ENCODE measurements at regions not wholly inside any gene's neighbourhood (a gene's known extent, or its start where the extent isn't known, plus 50 kb on each side); places are given as distances from the start of the nearest gene placed in this dataset.

DNA sequence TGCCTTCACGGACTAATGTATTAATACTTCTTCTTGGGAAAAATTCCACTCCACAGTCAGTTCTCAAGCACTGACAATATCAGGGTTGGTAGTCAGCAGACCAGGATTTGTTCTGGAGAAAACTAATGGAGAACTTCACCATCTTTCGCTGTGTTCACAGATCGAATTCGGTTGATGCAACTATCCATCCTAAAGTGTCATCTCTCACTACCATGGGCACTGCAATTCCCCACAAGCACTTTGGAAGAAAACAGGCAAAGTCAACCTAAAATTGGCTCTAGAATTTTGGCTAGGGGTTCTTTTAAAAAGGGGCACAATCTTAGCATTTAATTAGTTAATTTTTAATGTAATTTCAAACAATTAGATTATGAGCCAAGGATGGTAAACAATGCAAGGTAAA, 164.4 kb downstream of the HGF start:
- no peak for DNase-seq

DNA sequence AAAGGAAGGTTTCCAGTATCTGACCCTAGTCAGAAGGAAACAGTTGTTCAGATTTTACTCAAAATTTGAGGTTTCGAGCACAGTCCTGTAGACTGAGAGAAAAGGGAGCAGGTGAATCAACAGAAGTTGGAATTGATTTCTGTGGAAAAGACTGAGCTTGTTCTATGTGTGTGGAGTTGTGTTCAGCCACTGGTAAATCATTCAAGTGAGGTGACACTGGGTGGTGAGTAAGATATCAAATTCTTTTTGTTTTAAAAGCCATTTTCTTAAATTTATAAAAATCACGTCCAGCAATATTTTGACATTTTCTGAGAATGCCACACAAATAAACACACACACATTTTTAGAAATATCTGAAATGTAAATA, 165.1 kb downstream of the HGF start:
- DNase-seq: no peak

GRCh38 chr7:81604075-81604807, 165.6 kb downstream of the HGF start:
- no peak for DNase-seq

DNA sequence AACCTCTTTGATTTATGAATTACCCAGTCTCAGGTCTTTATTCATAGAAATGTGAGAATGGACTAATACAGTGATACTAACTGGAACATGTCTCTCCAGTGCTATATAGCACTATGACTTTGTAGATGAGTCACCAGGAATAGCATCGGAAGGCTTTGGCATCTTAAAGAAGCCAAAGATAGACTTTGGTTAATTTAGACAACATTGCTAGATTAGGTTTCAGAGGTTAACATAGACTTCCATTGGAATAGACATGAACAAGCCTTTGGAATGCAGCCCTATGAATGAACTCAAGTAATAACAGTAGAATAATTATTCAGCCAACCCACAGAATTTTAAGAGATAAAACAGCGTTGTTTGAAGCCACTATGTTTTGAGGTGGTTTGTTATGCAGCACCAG, 169.2 kb downstream of the HGF start:
- no peak for DNase-seq

GRCh38 chr7:81598951-81599350, 170.9 kb downstream of the HGF start:
- DNase-seq: no peak

GRCh38 chr7:81594767-81595166, 175.1 kb downstream of the HGF start:
- DNase-seq: no peak

GRCh38 chr7:81590131-81590530, 179.7 kb downstream of the HGF start:
- no peak for DNase-seq

DNA sequence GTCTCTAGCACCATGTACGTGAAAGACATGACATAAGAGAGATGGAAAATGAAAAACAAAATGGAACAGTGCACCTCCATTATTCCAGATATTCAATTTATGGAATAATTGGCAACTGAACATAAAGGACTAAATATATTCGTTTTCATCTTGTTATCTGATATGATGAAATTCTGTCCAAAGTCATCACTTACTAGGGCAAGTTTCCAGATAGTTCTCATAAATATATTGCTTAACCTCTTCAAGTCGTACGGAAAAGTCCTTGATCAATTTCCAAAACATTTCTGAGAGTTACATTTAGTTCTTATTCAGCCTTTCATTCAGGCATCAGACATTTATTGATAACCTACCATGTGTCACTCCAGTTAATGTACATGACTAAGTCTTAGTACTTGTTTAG, 185.2 kb downstream of the HGF start:
- DNase-seq: no peak

DNA sequence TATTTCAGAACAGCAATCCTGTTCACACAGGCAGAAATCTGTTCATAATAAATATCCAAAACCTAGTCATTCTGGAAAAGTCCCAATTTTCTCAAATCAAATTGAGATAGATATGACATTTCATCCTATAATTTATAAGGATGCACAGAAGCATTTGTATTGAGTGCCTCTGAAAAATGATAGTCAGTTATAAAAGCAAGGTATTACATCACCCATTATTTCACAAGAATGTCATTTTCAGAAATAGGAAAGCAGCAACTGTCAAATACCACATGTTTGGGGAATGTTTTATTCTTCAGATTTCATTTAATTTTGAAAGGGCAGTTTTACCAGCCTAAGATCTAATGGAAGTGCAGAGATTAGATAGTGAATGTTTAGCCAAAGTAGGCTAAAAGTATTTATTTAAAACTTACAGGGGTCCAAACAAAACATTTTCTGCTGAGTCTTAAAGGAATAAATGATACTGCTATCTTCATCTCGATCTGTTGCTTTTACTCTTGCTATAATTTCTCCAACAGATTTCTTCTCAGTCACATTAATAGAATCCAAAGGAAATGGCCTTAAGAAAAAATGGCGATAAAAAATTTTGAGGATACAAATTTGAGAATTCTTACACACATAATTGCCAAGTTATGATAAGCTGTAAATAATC, 185.8 kb downstream of the HGF start:
- DNase-seq: no peak

- DNase-seq: no peak
Observed at GRCh38 chr7:81583090-81583489, 186.8 kb downstream of the HGF start.

- no peak for DNase-seq
Observed at GRCh38 chr7:81577642-81578340, 192.1 kb downstream of the HGF start.

- no peak for DNase-seq
Observed at GRCh38 chr7:81574723-81575326, 195.0 kb downstream of the HGF start.

- DNase-seq: no peak
Observed at GRCh38 chr7:81573932-81574331, 195.9 kb downstream of the HGF start.

- DNase-seq: no peak
Observed at GRCh38 chr7:81573128-81573527, 196.7 kb downstream of the HGF start.

GRCh38 chr7:81562581-81562980, 207.3 kb downstream of the HGF start:
- DNase-seq: no peak

DNA sequence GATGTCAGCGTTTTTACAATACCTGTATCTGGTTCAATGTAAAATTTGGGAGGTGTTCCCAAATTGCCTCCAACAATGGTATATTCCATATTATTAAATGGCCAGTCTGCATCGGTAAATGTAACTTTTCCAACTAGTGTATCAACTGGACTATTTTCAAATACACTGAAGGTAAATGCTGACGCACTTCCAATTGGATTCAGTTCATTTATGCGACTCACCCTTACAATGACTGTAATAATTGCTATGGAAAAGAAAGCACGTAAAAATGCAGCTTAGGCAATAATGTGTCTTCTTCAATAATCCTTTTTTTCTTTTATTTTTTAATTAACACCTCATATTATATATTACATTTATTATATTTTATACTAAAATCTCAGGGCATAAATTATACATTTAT, 209.1 kb downstream of the HGF start:
- no peak for DNase-seq

DNA sequence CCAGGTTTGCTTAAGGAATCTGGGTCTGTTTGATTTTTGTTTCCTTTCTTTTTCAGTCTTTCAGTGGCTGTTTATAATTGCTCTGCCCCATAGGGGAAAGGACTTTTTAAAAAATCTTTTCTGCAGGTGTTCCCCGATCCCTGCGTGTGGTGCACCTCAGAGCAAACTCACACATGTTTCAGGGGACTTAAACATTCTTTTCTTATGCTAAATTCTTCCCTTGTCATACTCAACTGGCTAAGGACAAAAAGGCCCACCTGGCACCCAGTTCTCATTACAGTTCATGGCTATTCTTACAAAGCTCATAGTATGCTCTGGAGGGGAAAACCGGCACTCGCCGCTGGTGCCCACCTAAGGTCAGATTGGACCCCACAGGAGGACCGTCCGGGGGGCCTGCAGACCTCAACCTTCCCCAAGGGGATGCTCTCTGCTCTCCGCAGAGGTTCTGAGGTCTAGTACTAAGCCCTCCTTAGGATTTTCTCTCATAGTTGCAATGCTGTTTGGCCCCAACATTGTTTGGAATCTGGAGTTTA, 220.3 kb downstream of the HGF start:
- no peak for DNase-seq

DNA sequence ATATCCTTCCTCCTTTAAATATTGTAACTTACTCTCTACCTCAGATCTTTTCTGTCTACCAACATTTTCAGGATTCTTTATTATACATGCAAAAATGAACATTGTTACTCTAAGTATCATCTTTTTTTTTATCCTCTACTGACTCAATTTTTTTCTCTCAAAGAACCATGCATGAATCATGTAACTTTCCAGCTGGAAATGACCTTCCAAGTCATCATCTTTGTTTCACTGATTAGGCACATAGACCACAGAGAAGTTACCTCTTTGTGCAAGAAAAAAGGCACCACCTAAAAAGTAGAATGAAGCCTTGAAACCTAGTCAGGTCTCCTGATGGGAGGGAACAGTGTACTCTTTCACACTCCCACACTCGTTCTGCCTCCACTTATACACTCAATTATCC, 234.9 kb downstream of the HGF start:
- no peak for DNase-seq

DNA sequence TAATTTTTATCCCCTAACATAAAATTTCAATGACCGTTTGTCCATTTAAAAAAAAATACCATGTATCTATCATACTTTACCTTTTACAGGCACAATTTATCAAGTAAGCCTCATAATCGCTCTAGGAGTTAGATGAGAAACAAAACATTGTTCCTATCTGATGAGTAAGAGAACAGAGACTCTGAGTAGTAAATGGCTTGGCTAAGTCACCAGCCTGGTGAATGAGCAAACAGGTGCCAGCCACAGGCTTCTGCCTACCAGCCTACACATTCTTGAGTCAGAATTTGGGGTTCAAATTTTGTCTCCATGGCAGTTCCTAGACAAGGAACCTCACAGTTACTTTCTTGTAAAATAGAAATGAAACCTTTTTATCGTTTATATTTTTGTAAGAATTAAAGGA, 235.4 kb downstream of the HGF start:
- DNase-seq: no peak

DNA sequence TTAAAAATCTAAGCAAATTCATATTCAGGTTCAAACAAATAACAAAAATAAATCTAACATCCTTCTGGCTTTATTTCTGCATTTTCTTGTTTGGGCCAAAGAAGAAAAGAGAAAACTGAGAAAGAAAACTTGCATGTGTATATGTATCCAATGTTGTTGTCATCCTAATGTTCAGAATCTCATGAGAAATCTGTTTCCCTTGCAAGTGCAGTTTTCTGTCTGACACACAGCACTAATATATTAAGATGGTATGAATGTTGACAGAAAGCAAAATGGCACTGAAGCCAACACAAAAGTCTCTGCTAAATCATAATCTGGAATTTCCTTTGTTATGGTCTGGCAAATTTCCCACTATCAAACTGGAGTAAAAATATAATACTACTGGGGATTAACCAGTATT, 235.9 kb downstream of the HGF start:
- no peak for DNase-seq

- no peak for DNase-seq
Observed at GRCh38 chr7:81533426-81533825, 236.4 kb downstream of the HGF start.

DNA sequence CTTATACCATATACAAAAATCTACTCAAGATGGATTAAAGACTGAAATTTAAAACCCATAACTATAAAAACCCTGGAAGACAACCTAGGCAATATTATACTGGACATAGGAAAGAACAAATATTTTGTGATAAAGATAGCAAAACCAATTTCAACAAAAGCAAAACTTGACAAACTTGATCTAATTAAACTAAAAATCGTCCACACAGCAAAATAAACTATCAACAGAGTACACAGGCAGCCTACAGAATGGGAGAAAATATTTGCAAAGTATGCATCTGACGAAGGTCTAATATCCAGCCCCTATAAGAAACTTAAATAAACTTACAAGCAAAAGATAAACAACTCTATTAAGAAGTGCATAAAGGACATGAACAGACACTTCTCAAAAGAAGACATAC, 240.1 kb downstream of the HGF start:
- no peak for DNase-seq

DNA sequence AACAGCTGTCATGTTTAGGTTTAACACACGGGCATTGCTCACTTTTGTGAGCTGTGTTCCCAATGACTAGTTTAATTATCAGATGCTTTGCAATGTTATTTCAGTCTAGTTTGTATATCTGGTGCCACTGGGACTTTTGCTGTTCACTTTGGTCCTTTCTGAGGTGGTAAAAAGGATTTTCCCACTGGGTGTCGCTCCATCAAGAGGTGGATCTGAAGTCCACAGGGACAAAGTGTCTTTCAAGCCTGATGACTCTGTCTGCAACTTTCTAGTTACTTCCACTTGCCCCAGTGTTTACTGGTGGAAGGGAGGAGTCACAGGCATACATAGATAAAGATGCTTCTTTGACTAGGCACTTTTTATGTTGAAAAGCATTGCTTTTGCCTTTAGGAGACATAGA, 242.2 kb downstream of the HGF start:
- DNase-seq: no peak

GRCh38 chr7:81526971-81527370, 242.9 kb downstream of the HGF start:
- DNase-seq: no peak
